Ureter (tissue), 1 donor: ENCODE measurements at regions not wholly inside any gene's neighbourhood (a gene's known extent, or its start where the extent isn't known, plus 50 kb on each side); places are given as distances from the start of the nearest gene placed in this dataset.

ENCODE experiments used
- DNase-seq: peaks from one replicate; pipeline ENCODE4 v3.0.0-alpha.2; 2020; ENCODE audit warnings: low spot score
- donor health status: DM: yes; HTN: yes; CAD: no.

DNA sequence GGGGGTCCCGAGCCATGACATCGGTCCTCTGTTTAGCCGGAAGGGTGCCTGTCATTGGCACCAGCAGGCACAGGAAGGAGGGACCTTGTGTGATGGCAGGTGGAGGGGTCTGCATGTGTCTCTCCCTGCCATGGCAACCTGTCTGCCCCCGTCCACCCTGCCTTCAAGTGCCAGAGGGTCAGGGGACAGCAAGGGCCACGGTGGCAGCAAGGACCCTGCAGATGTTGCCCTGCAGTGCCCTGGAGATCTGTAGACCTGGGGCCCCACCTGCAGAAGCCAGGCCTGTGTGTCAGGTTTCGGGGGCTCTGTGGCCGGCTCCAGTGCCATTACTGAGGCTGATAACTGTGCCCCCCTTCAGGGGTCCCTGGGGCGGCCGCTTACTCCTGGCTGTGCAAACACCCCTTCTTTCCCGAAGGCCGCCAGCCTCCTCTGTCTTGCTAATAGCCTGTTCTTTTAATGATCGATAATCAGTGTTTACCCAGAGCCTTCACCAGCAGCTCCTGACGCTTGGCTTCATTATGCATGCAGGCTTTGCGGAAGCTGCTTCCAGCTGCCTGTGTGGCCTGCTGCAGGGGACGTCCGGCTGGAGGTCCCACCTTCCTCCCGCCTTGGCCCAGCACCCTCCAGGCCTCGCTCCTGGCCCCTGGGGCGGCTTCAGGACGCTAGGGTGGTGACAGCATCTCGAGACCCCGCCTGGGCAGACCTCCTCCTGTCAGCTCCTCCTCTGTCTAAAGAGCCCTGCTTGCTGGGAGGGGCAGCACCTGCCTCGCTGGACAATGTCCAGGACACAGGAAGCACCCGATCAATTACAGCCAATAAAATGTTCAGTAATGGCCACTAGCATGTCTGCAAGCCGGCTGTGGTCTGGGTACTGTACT is 153.0 kb downstream of the KIF26A start:
- DNase-seq = no peak

DNA sequence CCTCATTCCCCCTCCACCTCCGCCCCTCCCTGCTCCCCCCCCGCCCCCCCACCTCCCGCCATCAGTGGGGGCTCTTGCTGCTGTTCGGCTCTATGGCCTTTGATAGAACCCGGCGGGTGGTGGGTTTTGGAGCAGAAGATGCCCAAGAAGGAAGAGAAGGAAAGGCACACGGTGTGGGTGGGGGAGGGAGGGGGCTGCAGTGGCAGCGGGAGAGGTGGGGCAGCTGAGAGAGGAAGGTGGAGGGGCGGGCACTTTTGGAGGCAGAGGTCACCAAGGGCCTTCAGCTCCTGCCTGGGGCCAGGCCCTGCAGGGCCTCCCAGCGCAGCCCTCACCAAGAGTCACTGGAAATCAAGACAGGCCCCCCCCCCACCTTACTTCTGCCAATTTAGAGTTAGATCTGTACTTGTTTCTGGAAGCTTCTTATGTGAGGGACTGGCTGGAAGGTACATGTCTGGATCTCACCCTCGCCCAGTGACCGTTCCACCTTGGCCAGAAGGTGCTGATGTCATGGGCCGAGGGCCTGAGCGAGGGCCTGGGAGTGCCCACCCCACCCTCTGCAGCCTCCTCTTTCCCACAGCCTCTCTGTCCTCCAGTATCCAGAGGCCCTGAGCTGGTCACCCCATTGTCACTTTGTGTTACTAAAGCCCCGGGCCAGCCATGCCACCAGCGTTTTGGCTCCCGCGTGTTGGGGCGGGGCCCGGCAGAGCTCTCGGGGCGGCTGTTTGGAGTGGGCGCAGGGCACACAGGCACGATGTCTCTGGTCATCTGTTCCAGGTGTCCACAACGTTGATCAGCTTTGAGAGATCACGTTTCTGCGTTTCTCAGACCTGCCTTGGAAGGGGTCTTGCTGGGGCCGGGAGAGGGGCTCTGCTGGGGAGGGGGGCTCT is 153.9 kb downstream of the KIF26A start:
- DNase-seq = no peak

DNA sequence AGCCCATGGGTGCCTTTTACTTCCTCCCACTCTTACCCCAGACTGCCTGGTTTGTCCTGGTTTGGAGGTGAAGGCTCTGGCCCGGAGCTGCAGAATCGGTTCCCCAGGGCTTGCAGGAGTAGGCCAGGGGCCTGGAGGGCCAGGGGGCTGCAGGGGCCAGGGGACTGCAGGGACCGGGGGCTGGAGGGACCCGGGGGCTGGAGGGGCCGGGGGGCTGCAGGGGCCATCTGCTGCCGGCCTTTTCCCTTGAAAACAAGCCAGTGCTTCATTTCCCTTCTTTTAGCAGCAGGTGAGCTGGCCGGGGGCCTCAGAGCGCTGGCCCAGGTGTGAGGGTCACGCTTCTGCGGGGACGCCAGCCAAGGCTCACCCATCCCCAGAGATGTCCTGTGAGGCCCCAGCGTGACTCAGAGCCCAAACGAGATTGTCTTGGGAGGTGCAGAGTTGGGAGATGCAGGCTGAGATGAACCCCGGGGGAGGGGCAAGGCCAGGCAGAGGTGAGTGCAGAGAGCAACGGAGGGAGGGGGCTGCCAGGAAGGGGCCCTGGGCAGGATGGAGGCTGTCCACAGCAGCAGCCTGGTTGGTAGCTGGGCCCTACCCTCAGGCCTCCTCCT is 154.9 kb downstream of the KIF26A start:
- DNase-seq = no peak

DNA sequence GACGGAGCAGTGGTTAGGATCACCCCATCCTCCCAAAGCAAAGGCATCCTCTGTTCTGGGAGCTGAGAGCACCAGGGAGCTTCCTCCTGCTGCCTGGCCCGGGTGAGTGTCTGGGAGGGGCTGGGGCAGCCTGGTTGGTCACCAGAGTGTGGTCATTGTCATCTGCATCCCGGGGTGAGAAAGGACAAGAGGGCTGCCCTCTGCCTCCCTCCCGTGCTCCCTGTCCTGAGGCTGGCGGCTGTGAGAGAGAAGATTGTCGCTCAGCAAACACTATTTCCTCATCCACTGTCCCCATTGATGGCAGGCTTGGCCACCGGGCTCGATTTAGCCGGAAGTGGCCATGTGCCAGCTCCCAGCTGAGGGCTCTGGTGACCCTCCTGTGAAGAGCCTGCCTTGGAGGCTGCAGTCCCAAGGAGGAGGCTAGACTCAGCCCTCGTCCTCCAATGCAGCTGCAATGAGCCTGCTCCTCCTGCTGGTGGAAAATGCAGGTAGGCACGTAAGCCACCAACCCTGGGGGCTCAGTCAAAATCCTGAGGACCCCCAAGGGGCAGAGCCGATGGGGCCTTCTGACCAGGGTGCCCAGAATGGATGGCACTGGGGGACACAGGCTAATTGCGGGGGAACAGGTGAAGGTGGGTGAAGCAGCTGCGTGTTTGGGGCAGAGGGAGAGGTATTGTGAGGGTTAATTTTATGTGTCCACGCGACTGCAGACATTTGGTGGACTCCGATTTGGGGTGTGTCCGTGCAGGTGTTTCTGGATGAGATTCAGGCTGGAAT is 155.7 kb downstream of the KIF26A start:
- no peak for DNase-seq

DNA sequence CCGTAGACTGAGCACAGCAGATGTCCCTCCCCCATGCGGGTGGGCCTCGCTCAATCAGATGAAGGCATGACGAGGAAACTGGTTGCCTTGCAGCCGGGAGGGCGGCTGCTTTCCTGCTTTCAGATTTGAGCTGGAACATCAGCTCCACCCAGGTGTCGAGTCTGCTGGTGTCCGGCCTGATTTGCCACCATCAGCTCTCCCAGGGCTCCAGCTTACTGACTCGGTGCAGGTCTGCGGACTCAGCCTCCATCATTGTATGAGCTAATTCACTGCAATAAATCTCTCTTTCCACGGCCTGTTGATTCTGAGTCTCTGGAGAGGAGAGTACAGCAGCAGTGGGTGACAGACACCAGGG is 156.2 kb downstream of the KIF26A start:
- DNase-seq = no peak

DNA sequence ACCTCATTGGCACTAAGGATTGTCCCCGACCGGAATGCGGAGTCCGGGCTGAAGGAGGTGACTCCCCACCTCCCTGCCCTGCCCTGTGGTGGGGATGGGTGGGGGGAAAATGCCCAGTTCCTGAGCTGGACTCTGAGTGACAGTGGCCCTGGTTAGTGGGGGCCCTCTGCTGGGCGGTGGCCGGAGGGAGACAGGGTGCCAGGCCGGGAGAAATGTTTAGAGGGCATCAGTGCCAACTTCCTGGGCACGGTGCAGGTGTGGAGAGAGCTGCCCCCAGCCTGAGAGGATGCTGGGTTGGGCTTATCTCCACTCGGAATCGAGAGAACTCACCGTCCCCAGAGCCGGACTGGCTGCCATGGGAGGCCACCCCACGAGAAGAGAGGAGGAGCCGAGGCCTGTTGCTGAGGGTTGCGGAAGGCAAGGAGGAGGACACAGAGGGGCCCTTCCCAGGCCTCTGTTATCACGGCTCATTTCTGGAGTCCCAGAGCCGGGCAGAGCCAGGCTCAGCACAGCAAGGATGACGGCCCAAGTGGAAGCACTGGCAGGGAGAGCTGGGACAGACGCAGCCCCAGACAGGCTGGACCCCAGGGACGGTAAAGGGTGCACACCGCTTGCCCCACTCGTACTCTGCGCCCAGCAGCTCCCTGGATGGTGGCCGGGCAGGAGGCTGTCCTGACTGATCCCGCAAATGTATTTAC is 156.7 kb downstream of the KIF26A start:
- no peak for DNase-seq

DNA sequence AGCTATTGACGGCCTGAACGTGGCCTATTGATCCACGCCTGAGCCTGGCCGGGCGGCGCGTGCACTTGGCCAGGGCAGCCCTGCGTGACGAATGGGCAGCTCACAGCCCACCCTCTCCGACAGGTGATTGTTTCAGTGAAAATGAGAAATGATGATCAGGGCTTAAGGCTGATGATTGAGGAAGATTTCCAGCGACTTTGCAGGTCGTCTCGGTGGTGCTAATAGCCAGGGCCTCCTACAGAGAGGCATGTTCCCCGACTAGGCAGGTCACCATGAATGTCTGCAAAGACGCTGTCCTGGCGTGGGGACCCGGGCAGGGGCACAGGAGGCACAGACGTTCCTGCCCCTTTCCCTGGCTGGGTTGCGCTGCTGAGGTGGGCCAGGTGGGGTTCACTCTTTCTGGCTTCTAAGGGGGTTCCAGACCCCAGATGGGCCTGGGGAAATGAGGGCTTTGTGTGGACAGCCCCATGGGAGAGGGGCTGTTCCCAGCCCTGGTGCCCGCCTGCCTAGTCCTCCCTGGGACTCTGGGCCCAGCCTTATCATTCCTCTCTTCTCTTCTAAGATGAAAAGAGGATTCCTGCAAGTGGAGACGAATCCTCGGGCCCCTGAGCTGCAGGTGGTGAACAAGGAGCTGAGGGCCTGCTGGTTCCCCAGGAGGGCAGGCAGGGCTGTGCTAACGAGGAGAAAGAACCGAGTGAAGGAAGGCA is 157.4 kb downstream of the KIF26A start:
- DNase-seq = no peak

DNA sequence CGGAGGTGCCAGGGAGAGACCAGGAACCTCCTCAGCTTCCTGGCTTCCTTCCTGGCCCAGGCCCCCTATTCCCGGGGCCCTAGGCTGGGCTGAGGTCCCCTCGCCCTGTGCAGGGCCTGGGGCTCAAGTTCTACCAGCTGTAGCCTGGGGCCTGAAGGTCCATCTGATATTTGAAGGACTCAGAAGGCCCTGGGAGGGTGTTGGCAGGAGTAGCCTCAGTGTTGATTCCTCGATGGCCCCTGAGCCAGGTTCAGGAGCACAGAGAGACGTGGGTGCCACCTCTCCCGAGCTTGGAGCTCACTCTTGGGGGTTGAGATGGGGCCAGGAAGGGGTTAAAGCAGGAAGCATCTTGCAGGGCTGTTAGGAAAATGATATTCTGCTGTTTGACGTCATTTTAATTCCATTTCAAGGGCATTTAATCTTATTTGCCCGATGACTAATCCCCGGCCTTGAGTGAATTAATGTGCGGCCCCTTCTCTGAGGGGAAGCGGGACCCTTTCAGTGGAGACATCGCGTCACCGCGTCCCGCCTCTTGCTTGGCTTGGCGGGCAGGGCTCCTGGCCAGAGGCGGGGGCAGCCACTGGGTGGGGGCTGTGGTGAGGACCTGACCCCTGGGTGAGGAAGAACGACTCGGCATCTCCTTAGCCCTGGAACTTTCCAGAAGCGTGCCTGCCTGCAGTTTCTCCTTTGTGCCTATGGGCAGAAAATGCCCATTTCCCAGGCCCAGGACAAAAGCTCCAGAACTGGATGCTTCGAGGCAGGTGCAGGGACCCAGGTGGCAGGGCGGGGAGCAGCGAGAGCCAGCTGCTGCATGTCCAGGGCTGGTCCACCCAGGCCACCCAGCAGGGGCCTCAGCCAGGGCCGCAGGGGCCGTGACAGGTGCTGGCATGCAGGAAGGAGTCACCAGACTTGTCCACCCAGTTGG is 158.3 kb downstream of the KIF26A start:
- DNase-seq = no peak

- DNase-seq = no peak
Measured at GRCh38 chr14:104297313-104297704, 158.9 kb downstream of the KIF26A start.

DNA sequence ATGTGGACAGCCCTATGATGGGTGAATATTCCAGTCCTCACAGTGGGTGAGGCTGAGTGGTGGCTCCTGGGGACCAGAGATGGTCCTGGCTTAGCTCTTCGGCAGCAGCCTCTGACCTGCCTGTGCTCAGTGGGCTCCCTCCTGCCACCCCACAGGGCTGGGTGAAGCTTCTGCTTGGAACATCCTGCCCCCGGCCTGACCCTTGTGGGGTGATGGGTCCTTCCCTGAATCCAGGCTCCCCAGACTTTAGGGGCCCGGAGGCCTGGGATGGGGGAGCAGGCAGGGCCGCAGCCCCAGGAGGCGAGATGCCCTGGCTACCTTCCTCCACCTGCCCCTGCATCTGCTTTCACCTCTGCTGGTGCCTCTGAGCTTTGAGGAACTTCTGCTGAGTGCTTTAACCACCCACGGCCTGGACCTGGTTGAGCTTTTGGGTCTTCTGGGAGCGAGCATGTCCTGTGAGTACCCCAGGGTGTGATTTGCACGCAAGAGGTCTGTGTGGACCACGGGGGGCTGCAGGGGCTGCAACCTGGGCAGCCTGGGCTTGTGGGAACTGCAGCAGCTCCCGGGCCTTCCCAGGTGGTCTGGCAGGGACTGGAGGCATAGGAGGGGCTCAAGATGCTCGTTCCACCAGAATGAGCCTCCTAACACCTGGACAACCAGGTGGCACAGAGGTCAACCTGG is 159.5 kb downstream of the KIF26A start:
- DNase-seq = no peak

GRCh38 chr14:104298458-104298857 is 160.1 kb downstream of the KIF26A start:
- no peak for DNase-seq

GRCh38 chr14:104299993-104300761 is 161.8 kb downstream of the KIF26A start:
- DNase-seq = no peak

DNA sequence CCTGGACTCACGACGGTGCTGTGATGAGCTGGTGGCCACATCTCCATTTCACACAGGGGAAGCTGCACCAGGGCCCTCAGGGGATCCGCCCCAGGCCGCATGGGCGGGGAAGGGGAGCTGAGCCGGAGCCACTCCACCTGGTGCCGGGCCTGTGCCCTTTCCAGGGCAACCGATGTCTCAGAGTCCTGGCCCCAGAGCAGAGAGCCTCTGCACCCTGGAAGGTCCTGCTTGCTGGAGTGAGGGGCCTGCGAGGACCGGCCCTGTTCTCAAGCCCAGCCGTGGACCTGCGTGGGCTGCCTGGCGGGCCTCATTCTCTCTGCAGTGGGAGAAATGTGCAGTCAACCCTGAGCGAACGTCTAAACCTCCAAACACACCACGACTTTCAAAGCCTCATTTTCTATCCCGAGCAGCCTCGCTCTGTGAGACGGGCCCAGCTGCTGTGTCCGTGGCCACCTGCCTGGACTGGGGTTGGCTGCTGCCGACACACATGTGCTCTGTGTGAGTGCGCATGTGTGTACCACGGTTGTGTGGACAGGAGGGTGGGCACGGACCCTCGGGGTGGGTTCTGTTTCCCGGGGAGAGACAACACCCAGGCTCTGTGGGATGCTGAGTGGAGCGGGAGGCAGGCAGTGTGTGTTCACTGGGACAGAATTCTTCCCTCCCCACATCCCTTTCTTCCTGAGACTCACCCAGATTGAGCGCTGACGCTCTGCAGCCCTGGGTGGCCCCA is 163.5 kb downstream of the KIF26A start:
- no peak for DNase-seq

GRCh38 chr14:104302794-104303405 is 164.5 kb downstream of the KIF26A start:
- no peak for DNase-seq

DNA sequence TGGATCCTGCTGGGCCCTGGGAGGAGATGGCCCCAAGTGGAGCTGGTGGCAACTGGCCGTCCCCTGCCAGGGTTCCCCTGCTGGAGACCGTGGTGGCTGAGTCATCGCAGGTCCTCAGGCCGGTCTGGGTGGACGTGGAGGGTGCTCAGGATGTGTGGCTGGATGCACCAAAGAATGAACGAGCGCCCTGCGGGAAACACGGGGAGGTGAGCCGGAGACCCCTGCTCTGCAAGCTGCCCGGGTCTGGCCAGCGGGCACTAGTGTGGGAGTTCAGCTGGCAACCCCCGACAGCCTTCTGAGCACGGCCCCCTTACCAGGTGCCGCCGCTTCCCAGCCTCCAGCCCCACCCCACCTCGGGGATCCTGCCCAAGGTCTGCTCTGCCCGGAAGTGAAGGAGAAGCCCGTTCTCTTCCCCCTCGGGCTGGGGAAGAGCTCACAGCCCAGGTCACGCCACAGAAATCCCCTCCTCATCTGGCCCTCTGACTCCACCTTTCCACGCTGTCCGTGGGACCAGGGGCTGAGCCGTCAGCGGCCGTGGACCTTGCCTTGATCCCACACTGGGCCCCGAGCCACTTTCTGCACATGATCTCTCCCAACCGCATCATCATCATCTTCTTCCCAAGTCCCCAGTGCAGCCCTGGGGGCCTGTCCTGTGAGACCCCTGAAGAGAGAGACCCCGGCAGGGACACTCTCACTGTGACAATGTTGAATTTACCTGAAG is 165.5 kb downstream of the KIF26A start:
- no peak for DNase-seq
